Testis (tissue), 2 donors: ENCODE measurements at regions not wholly inside any gene's neighbourhood (a gene's known extent, or its start where the extent isn't known, plus 50 kb on each side); places are given as distances from the start of the nearest gene placed in this dataset.

Source experiments
- POLR2A ChIP-seq: fragments of 450-650 bp; IDR thresholded peaks from one replicate; pipeline ENCODE4 v1.6.1; 2017; ENCODE audit warnings: antibody characterized with exemption, mild to moderate bottlenecking, moderate library complexity
- TF ChIP-seq, protein P1 (sequence below), 3 experiments: fragments of 450-650 bp in 2 of 3; fragments of 200-600 bp in 1 of 3; sonication (generic) in 1 of 3; IDR thresholded peaks; one replicate each; pipeline ENCODE4 v1.5.1; 2016 to 2019; ENCODE audit warnings: antibody characterized with exemption in 3 of 3, mild to moderate bottlenecking in 2 of 3, moderate library complexity in 1 of 3

DNA sequence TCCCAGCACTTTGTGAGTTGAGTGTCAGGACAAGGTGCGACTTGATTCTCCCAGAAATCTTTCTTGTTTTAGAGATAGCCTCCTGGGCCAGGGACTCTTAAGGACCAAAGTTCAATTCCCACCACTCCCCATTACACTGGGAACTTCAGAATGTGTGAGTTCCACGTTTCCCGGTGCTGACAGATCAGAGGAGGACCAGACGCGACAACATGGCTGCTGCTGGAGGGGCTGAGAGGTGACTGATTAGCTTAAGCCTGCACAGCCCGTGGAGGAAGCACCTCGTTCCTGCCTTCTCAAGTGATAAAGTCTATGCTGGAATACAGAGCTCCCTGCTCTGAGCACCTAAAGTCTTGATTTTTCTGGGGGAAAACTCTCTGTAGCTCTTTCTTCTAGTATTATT lies 175.2 kb upstream of the FERMT1 start:
- TF ChIP-seq POLR2A, result no peak
- TF ChIP-seq, protein P1, sequence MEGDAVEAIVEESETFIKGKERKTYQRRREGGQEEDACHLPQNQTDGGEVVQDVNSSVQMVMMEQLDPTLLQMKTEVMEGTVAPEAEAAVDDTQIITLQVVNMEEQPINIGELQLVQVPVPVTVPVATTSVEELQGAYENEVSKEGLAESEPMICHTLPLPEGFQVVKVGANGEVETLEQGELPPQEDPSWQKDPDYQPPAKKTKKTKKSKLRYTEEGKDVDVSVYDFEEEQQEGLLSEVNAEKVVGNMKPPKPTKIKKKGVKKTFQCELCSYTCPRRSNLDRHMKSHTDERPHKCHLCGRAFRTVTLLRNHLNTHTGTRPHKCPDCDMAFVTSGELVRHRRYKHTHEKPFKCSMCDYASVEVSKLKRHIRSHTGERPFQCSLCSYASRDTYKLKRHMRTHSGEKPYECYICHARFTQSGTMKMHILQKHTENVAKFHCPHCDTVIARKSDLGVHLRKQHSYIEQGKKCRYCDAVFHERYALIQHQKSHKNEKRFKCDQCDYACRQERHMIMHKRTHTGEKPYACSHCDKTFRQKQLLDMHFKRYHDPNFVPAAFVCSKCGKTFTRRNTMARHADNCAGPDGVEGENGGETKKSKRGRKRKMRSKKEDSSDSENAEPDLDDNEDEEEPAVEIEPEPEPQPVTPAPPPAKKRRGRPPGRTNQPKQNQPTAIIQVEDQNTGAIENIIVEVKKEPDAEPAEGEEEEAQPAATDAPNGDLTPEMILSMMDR (IDR thresholded peaks at IDR 0.05), result no peak
